Astrocyte of the spinal cord (primary cell): ENCODE measurements at regions not wholly inside any gene's neighbourhood (a gene's known extent, or its start where the extent isn't known, plus 50 kb on each side); places are given as distances from the start of the nearest gene placed in this dataset.
"Not testable (repeated sequence)": the region's sequence is repeated elsewhere in the genome, so short reads cannot be mapped to it uniquely, and the experiment has no call there.

Source experiments
- DNase-seq: peaks from one replicate; pipeline ENCODE4 v3.0.0; 2011; ENCODE audit warnings: low read depth, low spot score
- H3K4me3 ChIP-seq: 2 replicates; pipeline ENCODE4 v1.5.1; 2011; ENCODE audit warnings: low read depth, mild to moderate bottlenecking, low read length, moderate library complexity
- CTCF ChIP-seq: IDR thresholded peaks from 2 replicates; pipeline ENCODE4 v1.5.1; 2012; ENCODE audit warnings: low read depth, mild to moderate bottlenecking, low read length, inconsistent platforms
- in situ Hi-C: cut with HindIII; loops from 2 replicates; pipeline ENCODE4 v1.10.0; 2017; ENCODE audit warnings: low sequenced_read_pairs

- DNase-seq = no peak
- no peak overlapping the region for H3K4me3 ChIP-seq
- in situ Hi-C loops = no loop called here
- TF ChIP-seq CTCF = no peak
These were observed 297.2 kb upstream of the AMIGO2 start for GRCh38 chr12:47376927-47377326.

- in situ Hi-C loops = no loop called here
- no peak overlapping the region for H3K4me3 ChIP-seq
- TF ChIP-seq CTCF = no peak
- DNase-seq = no peak
These were observed 293.9 kb upstream of the AMIGO2 start for GRCh38 chr12:47373554-47374150.

- H3K4me3 ChIP-seq = no peak overlapping the region
- TF ChIP-seq CTCF = no peak
- no peak for DNase-seq
- in situ Hi-C loops = no loop called here
These were observed 290.7 kb upstream of the AMIGO2 start for GRCh38 chr12:47370421-47370820.

GRCh38 chr12:47369085-47369484 lies 289.3 kb upstream of the AMIGO2 start:
- in situ Hi-C loops = no loop called here
- H3K4me3 ChIP-seq = no peak overlapping the region
- no peak for TF ChIP-seq CTCF
- no peak for DNase-seq

- DNase-seq = no peak
- no peak overlapping the region for H3K4me3 ChIP-seq
- no peak for TF ChIP-seq CTCF
- in situ Hi-C loops = no loop called here
These were observed 288.3 kb upstream of the AMIGO2 start for GRCh38 chr12:47367912-47368537.

GRCh38 chr12:47366579-47366978 lies 286.8 kb upstream of the AMIGO2 start:
- no peak for TF ChIP-seq CTCF
- H3K4me3 ChIP-seq = no peak overlapping the region
- in situ Hi-C loops = no loop called here
- DNase-seq = no peak

- in situ Hi-C loops = no loop called here
These were observed 286.4 kb upstream of the AMIGO2 start for GRCh38 chr12:47366157-47366556.

GRCh38 chr12:47365443-47366076 lies 285.8 kb upstream of the AMIGO2 start:
- H3K4me3 ChIP-seq, in situ Hi-C loops, DNase-seq: not testable (repeated sequence)

More at GRCh38 chr12:47366157-47366556, 286.4 kb upstream of the AMIGO2 start:
- no peak for TF ChIP-seq CTCF
- DNase-seq = no peak
- no peak overlapping the region for H3K4me3 ChIP-seq
